ENCODE measurements at regions not wholly inside any gene's neighbourhood (a gene's known extent, or its start where the extent isn't known, plus 50 kb on each side); places are given as distances from the start of the nearest gene placed in this dataset.
"Not testable (repeated sequence)": the region's sequence is repeated elsewhere in the genome, so short reads cannot be mapped to it uniquely, and the experiment has no call there.

DNA sequence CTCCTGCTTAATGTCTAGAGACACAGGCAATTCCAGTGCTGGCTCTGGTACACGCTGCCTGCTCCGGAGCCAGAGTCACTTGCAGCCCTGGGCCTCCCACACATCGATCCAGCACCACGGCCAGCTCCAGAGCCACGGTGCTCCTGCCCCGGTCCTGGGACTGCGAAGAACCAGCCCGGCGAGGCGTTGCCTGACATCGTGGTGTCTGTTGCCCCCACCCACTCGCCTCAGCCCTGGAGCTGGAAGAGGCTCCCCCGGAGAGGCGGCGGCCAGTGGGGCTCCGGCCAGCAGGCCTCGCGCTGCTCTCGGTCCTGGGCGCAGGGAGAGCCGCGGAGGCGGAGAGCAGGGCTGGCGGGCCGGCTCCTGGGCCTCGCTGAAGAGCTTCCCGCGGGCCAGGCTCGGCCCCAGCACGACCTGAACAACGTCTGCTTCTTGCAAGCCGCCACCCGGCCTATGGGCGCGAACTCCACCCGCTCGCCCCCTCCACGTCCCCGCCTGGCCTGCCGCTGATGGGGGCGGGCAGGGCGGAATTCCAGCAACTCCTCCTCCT is 364.8 kb downstream of the CEP170 start:
- H3K4me1 ChIP-seq = no peaks in the 10 kb centered on the region
- H3K4me3 ChIP-seq = no peak overlapping the region
- no peaks in the 10 kb centered on the region for H3K36me3 ChIP-seq
- no peak for DNase-seq
- no peak overlapping the region for H3K27ac ChIP-seq
- H3K27me3 ChIP-seq = no peaks in the 10 kb centered on the region
- TF ChIP-seq, protein P1, sequence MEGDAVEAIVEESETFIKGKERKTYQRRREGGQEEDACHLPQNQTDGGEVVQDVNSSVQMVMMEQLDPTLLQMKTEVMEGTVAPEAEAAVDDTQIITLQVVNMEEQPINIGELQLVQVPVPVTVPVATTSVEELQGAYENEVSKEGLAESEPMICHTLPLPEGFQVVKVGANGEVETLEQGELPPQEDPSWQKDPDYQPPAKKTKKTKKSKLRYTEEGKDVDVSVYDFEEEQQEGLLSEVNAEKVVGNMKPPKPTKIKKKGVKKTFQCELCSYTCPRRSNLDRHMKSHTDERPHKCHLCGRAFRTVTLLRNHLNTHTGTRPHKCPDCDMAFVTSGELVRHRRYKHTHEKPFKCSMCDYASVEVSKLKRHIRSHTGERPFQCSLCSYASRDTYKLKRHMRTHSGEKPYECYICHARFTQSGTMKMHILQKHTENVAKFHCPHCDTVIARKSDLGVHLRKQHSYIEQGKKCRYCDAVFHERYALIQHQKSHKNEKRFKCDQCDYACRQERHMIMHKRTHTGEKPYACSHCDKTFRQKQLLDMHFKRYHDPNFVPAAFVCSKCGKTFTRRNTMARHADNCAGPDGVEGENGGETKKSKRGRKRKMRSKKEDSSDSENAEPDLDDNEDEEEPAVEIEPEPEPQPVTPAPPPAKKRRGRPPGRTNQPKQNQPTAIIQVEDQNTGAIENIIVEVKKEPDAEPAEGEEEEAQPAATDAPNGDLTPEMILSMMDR (IDR thresholded peaks at IDR 0.05) = no peak
- no peak for TF ChIP-seq POLR2A (IDR thresholded peaks at IDR 0.05)
- H3K9me3 ChIP-seq = peaks cover 0 to 3% (median 0%) of the 10 kb centered on the region in 4 donors

- Histone ChIP-seq H3K4me3 (no peak overlapping the region), H3K27ac (no peak overlapping the region), H3K4me1 (no peaks in the 10 kb centered on the region), H3K36me3 (no peaks in the 10 kb centered on the region), H3K27me3 (no peaks in the 10 kb centered on the region), H3K9me3 (peaks cover 0 to 3% (median 0%) of the 10 kb centered on the region in 4 donors)
- no peak for DNase-seq
- TF ChIP-seq, protein P1 (IDR thresholded peaks at IDR 0.05) = no peak
- TF ChIP-seq POLR2A (IDR thresholded peaks at IDR 0.05) = no peak
These were observed 361.6 kb upstream of the PLD5 start for GRCh38 chr1:242886137-242886536.

DNA sequence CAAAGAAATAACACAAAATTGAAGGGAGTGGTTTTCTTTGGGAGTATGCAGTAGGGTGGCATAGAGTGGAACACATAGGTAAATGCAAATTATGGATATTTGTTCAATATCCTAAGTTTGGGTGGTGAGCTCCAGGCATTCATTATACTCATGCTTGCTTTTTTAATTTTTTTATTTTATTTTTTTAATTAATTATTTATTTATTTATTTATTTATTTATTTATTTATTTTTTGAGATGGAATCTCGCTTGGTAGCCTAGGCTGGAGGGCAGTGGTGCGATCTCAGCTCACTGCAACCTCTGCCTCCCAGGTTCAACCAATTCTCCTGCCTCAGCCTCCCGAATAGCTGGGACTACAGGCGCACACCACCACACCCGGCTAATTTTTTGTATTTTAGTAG is 355.5 kb upstream of the PLD5 start:
- H3K4me1 ChIP-seq, H3K4me3 ChIP-seq, H3K27me3 ChIP-seq, DNase-seq, H3K36me3 ChIP-seq, H3K9me3 ChIP-seq, H3K27ac ChIP-seq: not testable (repeated sequence)

- no peaks in the 10 kb centered on the region for H3K4me1 ChIP-seq
- no peaks in the 10 kb centered on the region for H3K27me3 ChIP-seq
- H3K9me3 ChIP-seq = no peaks in the 10 kb centered on the region
- no peak for DNase-seq
- no peak for TF ChIP-seq POLR2A (IDR thresholded peaks at IDR 0.05)
- TF ChIP-seq, protein P1 (IDR thresholded peaks at IDR 0.05) = no peak
- no peak overlapping the region for H3K27ac ChIP-seq
- H3K4me3 ChIP-seq = no peak overlapping the region
- no peaks in the 10 kb centered on the region for H3K36me3 ChIP-seq
These were observed 353.2 kb upstream of the PLD5 start for GRCh38 chr1:242877743-242878142.

GRCh38 chr1:242877229-242877628 is 352.7 kb upstream of the PLD5 start:
- no peaks in the 10 kb centered on the region for H3K4me1 ChIP-seq
- no peaks in the 10 kb centered on the region for H3K36me3 ChIP-seq
- TF ChIP-seq, protein P1 (IDR thresholded peaks at IDR 0.05) = no peak
- TF ChIP-seq POLR2A (IDR thresholded peaks at IDR 0.05) = no peak
- H3K4me3 ChIP-seq = no peak overlapping the region
- no peak for DNase-seq
- H3K27me3 ChIP-seq = no peaks in the 10 kb centered on the region
- no peaks in the 10 kb centered on the region for H3K9me3 ChIP-seq
- H3K27ac ChIP-seq = no peak overlapping the region

- H3K27me3 ChIP-seq = no peaks in the 10 kb centered on the region
These were observed 351.5 kb upstream of the PLD5 start for GRCh38 chr1:242876030-242876429.

More at GRCh38 chr1:242876030-242876429, 351.5 kb upstream of the PLD5 start:
- no peak for DNase-seq
- Histone ChIP-seq H3K36me3 (no peaks in the 10 kb centered on the region), H3K4me1 (no peaks in the 10 kb centered on the region), H3K9me3 (no peaks in the 10 kb centered on the region), H3K4me3 (no peak overlapping the region), H3K27ac (no peak overlapping the region)
- no peak for TF ChIP-seq POLR2A (IDR thresholded peaks at IDR 0.05)
- TF ChIP-seq, protein P1 (IDR thresholded peaks at IDR 0.05) = no peak

Data from Peyer's patch (tissue), 4 donors.